ENCODE measurements at regions not wholly inside any gene's neighbourhood (a gene's known extent, or its start where the extent isn't known, plus 50 kb on each side); places are given as distances from the start of the nearest gene placed in this dataset.

GRCh38 chr5:1594357-1595106 is 70.8 kb upstream of the LPCAT1 start (continued):
- no peak for TF ChIP-seq REST (IDR thresholded peaks at IDR 0.05; ENCODE audit: borderline replicate concordance in 1 of 2, low read depth in 1 of 2, low read length in 2 of 2)
- TF ChIP-seq ZBTB42 (CRISPR knock-in tag; IDR thresholded peaks at IDR 0.05): no peak
- peak; percentile 36; the same call in 1 of the 2 replicates for TF ChIP-seq SP5 (CRISPR knock-in tag; IDR thresholded peaks at IDR 0.05; ENCODE audit: borderline replicate concordance, low read depth)
- peak; percentile 62 for TF ChIP-seq PTBP1 (IDR thresholded peaks at IDR 0.05; ENCODE audit: low read depth, low read length, poor library complexity, severe bottlenecking)
- 0 out of 2 replicates have a peak, but pooled peaks have one; percentile 9 for TF ChIP-seq RARA (CRISPR knock-in tag; IDR thresholded peaks at IDR 0.05)
- TF ChIP-seq, protein P1, sequence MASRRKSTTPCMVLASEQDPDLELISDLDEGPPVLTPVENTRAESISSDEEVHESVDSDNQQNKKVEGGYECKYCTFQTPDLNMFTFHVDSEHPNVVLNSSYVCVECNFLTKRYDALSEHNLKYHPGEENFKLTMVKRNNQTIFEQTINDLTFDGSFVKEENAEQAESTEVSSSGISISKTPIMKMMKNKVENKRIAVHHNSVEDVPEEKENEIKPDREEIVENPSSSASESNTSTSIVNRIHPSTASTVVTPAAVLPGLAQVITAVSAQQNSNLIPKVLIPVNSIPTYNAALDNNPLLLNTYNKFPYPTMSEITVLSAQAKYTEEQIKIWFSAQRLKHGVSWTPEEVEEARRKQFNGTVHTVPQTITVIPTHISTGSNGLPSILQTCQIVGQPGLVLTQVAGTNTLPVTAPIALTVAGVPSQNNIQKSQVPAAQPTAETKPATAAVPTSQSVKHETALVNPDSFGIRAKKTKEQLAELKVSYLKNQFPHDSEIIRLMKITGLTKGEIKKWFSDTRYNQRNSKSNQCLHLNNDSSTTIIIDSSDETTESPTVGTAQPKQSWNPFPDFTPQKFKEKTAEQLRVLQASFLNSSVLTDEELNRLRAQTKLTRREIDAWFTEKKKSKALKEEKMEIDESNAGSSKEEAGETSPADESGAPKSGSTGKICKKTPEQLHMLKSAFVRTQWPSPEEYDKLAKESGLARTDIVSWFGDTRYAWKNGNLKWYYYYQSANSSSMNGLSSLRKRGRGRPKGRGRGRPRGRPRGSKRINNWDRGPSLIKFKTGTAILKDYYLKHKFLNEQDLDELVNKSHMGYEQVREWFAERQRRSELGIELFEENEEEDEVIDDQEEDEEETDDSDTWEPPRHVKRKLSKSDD (CRISPR knock-in tag; IDR thresholded peaks at IDR 0.05; ENCODE audit: low read depth): peak; percentile 65; the same call in 1 of the 2 replicates
- TF ChIP-seq MIER2 (CRISPR knock-in tag; IDR thresholded peaks at IDR 0.05): peak; percentile 16; the same call in 1 of the 2 replicates
- peak; percentile 91 for TF ChIP-seq ZNF761 (CRISPR knock-in tag; conservative IDR thresholded peaks at IDR 0.05)
- TF ChIP-seq HES4 (CRISPR knock-in tag; IDR thresholded peaks at IDR 0.05; ENCODE audit: borderline replicate concordance): peak; percentile 16; the same call in 1 of the 2 replicates
- no peak for TF ChIP-seq TRIM24 (CRISPR knock-in tag; IDR thresholded peaks at IDR 0.05)
- no peak; the same call in 1 of the 2 replicates for TF ChIP-seq ZC3H13 (CRISPR knock-in tag; IDR thresholded peaks at IDR 0.05)
- TF ChIP-seq, protein P2, sequence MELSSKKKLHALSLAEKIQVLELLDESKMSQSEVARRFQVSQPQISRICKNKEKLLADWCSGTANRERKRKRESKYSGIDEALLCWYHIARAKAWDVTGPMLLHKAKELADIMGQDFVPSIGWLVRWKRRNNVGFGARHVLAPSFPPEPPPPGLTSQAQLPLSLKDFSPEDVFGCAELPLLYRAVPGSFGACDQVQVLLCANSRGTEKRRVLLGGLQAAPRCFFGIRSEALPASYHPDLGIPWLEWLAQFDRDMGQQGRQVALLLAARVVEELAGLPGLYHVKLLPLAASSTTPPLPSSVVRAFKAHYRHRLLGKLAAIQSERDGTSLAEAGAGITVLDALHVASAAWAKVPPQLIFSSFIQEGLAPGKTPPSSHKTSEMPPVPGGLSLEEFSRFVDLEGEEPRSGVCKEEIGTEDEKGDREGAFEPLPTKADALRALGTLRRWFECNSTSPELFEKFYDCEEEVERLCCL (CRISPR knock-in tag; IDR thresholded peaks at IDR 0.05; ENCODE audit: borderline replicate concordance): no peak
- peak; percentile 93 for TF ChIP-seq RXRB (CRISPR knock-in tag; IDR thresholded peaks at IDR 0.05; ENCODE audit: borderline replicate concordance)
- no peak for TF ChIP-seq CHD2 (IDR thresholded peaks at IDR 0.05; ENCODE audit: low read depth, low read length)
- TF ChIP-seq GRHL1 (CRISPR knock-in tag; conservative IDR thresholded peaks at IDR 0.05): no peak
- TF ChIP-seq BCL6 (CRISPR knock-in tag; IDR thresholded peaks at IDR 0.05): peak; percentile 19; the same call in 1 of the 2 replicates
- no peak for TF ChIP-seq HOXA7 (CRISPR knock-in tag; IDR thresholded peaks at IDR 0.05)
- no peak for TF ChIP-seq GATA4 (IDR thresholded peaks at IDR 0.05; ENCODE audit: borderline replicate concordance, low read depth)
- no peak for TF ChIP-seq ZNF746 (CRISPR knock-in tag; IDR thresholded peaks at IDR 0.05)

Measured in HepG2 (cell line).